Ammon's horn (tissue), 1 donor: ENCODE measurements at regions not wholly inside any gene's neighbourhood (a gene's known extent, or its start where the extent isn't known, plus 50 kb on each side); places are given as distances from the start of the nearest gene placed in this dataset.

Experiments used
- DNase-seq: peaks from one replicate; pipeline ENCODE4 v3.0.0-alpha.2; 2016; ENCODE audit warnings: low spot score

GRCh38 chr5:57710126-57710525, 227.5 kb upstream of the ACTBL2 start:
- no peak for DNase-seq

- DNase-seq, result no peak
Observed at GRCh38 chr5:57705769-57706168, 223.2 kb upstream of the ACTBL2 start.

- no peak for DNase-seq
Observed at GRCh38 chr5:57703721-57704120, 221.1 kb upstream of the ACTBL2 start.

- no peak for DNase-seq
Observed at GRCh38 chr5:57700484-57700883, 217.9 kb upstream of the ACTBL2 start.

- DNase-seq, result no peak
Observed at GRCh38 chr5:57700072-57700471, 217.5 kb upstream of the ACTBL2 start.

- DNase-seq, result no peak
Observed at GRCh38 chr5:57698802-57699201, 216.2 kb upstream of the ACTBL2 start.

- DNase-seq, result no peak
Observed at GRCh38 chr5:57698086-57698485, 215.5 kb upstream of the ACTBL2 start.

GRCh38 chr5:57696825-57697570, 214.4 kb upstream of the ACTBL2 start:
- no peak for DNase-seq

- no peak for DNase-seq
Observed at GRCh38 chr5:57696389-57696769, 213.8 kb upstream of the ACTBL2 start.

- DNase-seq, result no peak
Observed at GRCh38 chr5:57695706-57696388, 213.2 kb upstream of the ACTBL2 start.

- DNase-seq, result peak; percentile 27
Observed at GRCh38 chr5:57695179-57695578, 212.6 kb upstream of the ACTBL2 start.

GRCh38 chr5:57693488-57694305, 211.1 kb upstream of the ACTBL2 start:
- DNase-seq, result no peak

- peak; percentile 86 for DNase-seq
Observed at GRCh38 chr5:57692582-57693487, 210.2 kb upstream of the ACTBL2 start.

GRCh38 chr5:57690724-57691123, 208.1 kb upstream of the ACTBL2 start:
- no peak for DNase-seq

GRCh38 chr5:57687596-57687995, 205.0 kb upstream of the ACTBL2 start:
- no peak for DNase-seq

GRCh38 chr5:57685516-57686255, 203.1 kb upstream of the ACTBL2 start:
- no peak for DNase-seq

- no peak for DNase-seq
Observed at GRCh38 chr5:57684299-57684702, 201.7 kb upstream of the ACTBL2 start.

GRCh38 chr5:57683036-57683630, 200.5 kb upstream of the ACTBL2 start:
- no peak for DNase-seq

GRCh38 chr5:57681942-57682341, 199.3 kb upstream of the ACTBL2 start:
- no peak for DNase-seq

GRCh38 chr5:57680686-57681085, 198.1 kb upstream of the ACTBL2 start:
- no peak for DNase-seq

- no peak for DNase-seq
Observed at GRCh38 chr5:57677235-57677634, 194.6 kb upstream of the ACTBL2 start.
